ENCODE measurements at regions not wholly inside any gene's neighbourhood (a gene's known extent, or its start where the extent isn't known, plus 50 kb on each side); places are given as distances from the start of the nearest gene placed in this dataset.
A peak's percentile ranks its signal among the peaks of the same experiment; 100 is the strongest.

- no peak for TF ChIP-seq CTCF (IDR thresholded peaks at IDR 0.05; ENCODE audit: insufficient read depth, low read length, missing control alignments)
- DNase-seq (ENCODE audit: low read depth, low spot score): no peak
- CTCF ChIA-PET: no interaction called here
- POLR2A ChIA-PET: no interaction called here
- no peak overlapping the region for H3K4me3 ChIP-seq (ENCODE audit: low read depth, low read length)
Measured at GRCh38 chr13:47218611-47219010, 321.8 kb upstream of the HTR2A start.

GRCh38 chr13:47216176-47216822 is 319.4 kb upstream of the HTR2A start:
- CTCF ChIA-PET: interaction anchor here (1.2 kb wide), 1 partner anchor 19 kb away, joined by 3 read pairs; no protein-coding TSS in a partner anchor
- H3K4me3 ChIP-seq (ENCODE audit: low read depth, low read length): no peak overlapping the region
- POLR2A ChIA-PET: interaction anchor here (0.8 kb wide), 1 partner anchor 42 kb away, joined by 3 read pairs; no protein-coding TSS in a partner anchor
- DNase-seq (ENCODE audit: low read depth, low spot score): peak; percentile 12
- TF ChIP-seq CTCF (IDR thresholded peaks at IDR 0.05; ENCODE audit: insufficient read depth, low read length, missing control alignments): no peak

DNA sequence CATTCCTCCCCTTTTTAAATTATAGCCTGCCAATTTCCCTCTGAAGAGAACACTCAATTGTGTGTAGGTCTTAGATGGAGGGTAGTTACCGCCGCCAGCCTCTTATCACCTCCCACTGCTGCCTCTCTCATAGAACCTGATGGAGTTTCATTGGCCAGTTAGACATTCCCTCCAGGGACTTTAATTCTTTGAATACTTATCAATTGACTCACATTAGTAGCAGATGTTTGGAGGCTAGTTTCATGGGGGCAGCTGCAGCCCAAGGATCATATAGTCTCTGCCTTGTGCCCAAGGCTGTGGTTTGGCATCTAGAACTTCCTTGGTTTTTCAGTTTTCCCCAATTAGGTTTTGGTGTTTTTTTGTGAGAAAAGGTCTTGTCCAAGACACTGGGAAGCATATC is 318.9 kb upstream of the HTR2A start:
- peak; percentile 51 for DNase-seq (ENCODE audit: low read depth, low spot score)
- no peak overlapping the region for H3K4me3 ChIP-seq (ENCODE audit: low read depth, low read length)
- no peak for TF ChIP-seq CTCF (IDR thresholded peaks at IDR 0.05; ENCODE audit: insufficient read depth, low read length, missing control alignments)
- ChIA-PET CTCF (no interaction called here), POLR2A (interaction anchor here (0.8 kb wide), 1 partner anchor 42 kb away, joined by 3 read pairs; no protein-coding TSS in a partner anchor)

DNA sequence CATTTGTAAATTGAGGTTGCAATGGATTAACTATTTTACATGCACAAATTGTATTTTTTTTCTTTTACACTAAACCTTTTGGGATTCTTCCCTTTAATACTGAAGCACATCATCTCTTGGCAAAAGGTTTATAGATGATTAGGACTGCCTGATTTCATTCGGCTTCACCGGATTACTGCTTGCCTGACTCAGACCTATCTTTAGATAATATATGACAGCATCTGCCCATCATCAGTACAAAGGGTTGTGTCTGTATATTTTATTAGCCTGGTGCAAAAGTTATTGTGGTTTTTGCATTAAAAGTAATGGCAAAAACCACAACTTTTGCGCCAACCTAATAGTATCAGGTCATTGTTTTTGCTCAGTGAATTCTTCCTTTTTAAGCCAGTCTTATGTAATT is 316.2 kb upstream of the HTR2A start:
- ChIA-PET CTCF (no interaction called here), POLR2A (no interaction called here)
- no peak for DNase-seq (ENCODE audit: low read depth, low spot score)
- TF ChIP-seq CTCF (IDR thresholded peaks at IDR 0.05; ENCODE audit: insufficient read depth, low read length, missing control alignments): no peak
- no peak overlapping the region for H3K4me3 ChIP-seq (ENCODE audit: low read depth, low read length)

- CTCF ChIA-PET: interaction anchor here (1.5 kb wide), 1 partner anchor 248 kb away, joined by 4 read pairs; no protein-coding TSS in a partner anchor
- DNase-seq (ENCODE audit: low read depth, low spot score): no peak
- POLR2A ChIA-PET: no interaction called here
Measured at GRCh38 chr13:47211106-47211505, 314.3 kb upstream of the HTR2A start.

GRCh38 chr13:47206111-47206510 is 309.3 kb upstream of the HTR2A start:
- CTCF ChIA-PET: interaction anchor here (1.0 kb wide), 1 partner anchor 568 kb away, joined by 3 read pairs; no protein-coding TSS in a partner anchor
- POLR2A ChIA-PET: no interaction called here
- H3K4me3 ChIP-seq (ENCODE audit: low read depth, low read length): no peak overlapping the region
- DNase-seq (ENCODE audit: low read depth, low spot score): no peak
- TF ChIP-seq CTCF (IDR thresholded peaks at IDR 0.05; ENCODE audit: insufficient read depth, low read length, missing control alignments): no peak

More at GRCh38 chr13:47211106-47211505, 314.3 kb upstream of the HTR2A start:
- H3K4me3 ChIP-seq (ENCODE audit: low read depth, low read length): no peak overlapping the region
- TF ChIP-seq CTCF (IDR thresholded peaks at IDR 0.05; ENCODE audit: insufficient read depth, low read length, missing control alignments): no peak

Data from AG04449 (cell line).